ENCODE measurements at regions not wholly inside any gene's neighbourhood (a gene's known extent, or its start where the extent isn't known, plus 50 kb on each side); places are given as distances from the start of the nearest gene placed in this dataset.

DNA sequence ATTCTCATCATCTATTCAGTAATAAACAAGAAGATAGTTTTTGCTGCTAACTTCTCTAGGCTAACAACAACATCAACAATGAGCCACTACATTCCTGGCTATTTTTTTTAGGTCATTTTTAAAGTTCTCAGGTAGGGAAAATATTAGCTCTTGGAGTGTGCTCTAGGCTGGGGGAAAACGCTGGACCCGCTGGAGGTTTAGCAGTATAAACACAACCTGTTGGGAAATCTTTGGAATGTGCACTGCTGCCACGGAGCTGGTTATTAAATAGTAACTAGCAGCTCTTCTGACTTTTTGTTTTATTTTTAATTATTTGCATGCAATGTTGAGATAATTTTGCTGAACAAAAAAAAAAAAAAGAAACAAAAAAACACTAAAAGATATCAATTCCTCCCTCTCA is 892.1 kb upstream of the ACVR2A start:
- BruUV-seq (replicated peaks): no TSS peak
- intact Hi-C loops (cut with micrococcal nuclease): no loop called here
- Histone ChIP-seq H3K4me1 (ENCODE audit: control insufficient read depth in 1 of 2, insufficient read depth in 2 of 2, low read length in 2 of 2) (no peaks in the 10 kb centered on the region), H3K9ac (ENCODE audit: low read length) (no peak overlapping the region), H3K9me3 (ENCODE audit: control insufficient read depth in 1 of 2, insufficient read depth in 1 of 2, low read depth in 1 of 2, low read length in 2 of 2) (no peaks in the 10 kb centered on the region), H3K9me2 (ENCODE audit: insufficient read depth) (no peaks in the 10 kb centered on the region), H3K36me3 (ENCODE audit: control insufficient read depth in 1 of 2, insufficient read depth in 2 of 2, low read length in 2 of 2) (no peaks in the 10 kb centered on the region), H3K27me3 (ENCODE audit: insufficient read depth, low read length) (no peaks in the 10 kb centered on the region), H4K20me1 (ENCODE audit: insufficient read depth) (no peaks in the 10 kb centered on the region), H3K27ac (ENCODE audit: low read depth, low read length) (no peak overlapping the region), H2AFZ (ENCODE audit: low read depth, low read length, poor library complexity, severe bottlenecking) (no peak overlapping the region), H3K79me2 (ENCODE audit: insufficient read depth, low read length) (no peaks in the 10 kb centered on the region), H3K4me3 (replicated peaks in 1 of 2; ENCODE audit: low read depth in 1 of 2, low read length in 2 of 2) (no peak overlapping the region), H3K4me2 (ENCODE audit: low read length) (no peak overlapping the region)
- ChIA-PET CTCF (no interaction called here), RAD21 (ENCODE audit: low non-redundant PET in 1 of 2, low total read pairs in 2 of 2, uncharacterized antibody in 2 of 2, unreplicated experiment in 2 of 2) (no interaction called here), POLR2A (no interaction called here)
- no peak for DNase-seq (ENCODE audit: low read depth, low spot score)
- TF ChIP-seq, protein P1, sequence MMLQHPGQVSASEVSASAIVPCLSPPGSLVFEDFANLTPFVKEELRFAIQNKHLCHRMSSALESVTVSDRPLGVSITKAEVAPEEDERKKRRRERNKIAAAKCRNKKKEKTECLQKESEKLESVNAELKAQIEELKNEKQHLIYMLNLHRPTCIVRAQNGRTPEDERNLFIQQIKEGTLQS (IDR thresholded peaks at IDR 0.05): no peak
- TF ChIP-seq JUND (IDR thresholded peaks at IDR 0.05) (no peak), SIN3A (IDR thresholded peaks at IDR 0.05; ENCODE audit: low read depth) (no peak), TCF7L2 (IDR thresholded peaks at IDR 0.05; ENCODE audit: borderline replicate concordance, extremely low read depth, insufficient read depth, insufficient read length) (no peak), EZH2 (IDR thresholded peaks at IDR 0.05) (no peak), EGR1 (IDR thresholded peaks at IDR 0.05; ENCODE audit: low read depth) (no peak), POLR2AphosphoS5 (IDR thresholded peaks at IDR 0.05; ENCODE audit: low read depth, low read length) (no peak), POLR2A (IDR thresholded peaks at IDR 0.05; ENCODE audit: borderline replicate concordance, extremely low read depth, insufficient read depth, insufficient read length) (no peak)
- TF ChIP-seq, protein P2, sequence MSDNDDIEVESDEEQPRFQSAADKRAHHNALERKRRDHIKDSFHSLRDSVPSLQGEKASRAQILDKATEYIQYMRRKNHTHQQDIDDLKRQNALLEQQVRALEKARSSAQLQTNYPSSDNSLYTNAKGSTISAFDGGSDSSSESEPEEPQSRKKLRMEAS (IDR thresholded peaks at IDR 0.05): no peak
- TF ChIP-seq, protein P3, sequence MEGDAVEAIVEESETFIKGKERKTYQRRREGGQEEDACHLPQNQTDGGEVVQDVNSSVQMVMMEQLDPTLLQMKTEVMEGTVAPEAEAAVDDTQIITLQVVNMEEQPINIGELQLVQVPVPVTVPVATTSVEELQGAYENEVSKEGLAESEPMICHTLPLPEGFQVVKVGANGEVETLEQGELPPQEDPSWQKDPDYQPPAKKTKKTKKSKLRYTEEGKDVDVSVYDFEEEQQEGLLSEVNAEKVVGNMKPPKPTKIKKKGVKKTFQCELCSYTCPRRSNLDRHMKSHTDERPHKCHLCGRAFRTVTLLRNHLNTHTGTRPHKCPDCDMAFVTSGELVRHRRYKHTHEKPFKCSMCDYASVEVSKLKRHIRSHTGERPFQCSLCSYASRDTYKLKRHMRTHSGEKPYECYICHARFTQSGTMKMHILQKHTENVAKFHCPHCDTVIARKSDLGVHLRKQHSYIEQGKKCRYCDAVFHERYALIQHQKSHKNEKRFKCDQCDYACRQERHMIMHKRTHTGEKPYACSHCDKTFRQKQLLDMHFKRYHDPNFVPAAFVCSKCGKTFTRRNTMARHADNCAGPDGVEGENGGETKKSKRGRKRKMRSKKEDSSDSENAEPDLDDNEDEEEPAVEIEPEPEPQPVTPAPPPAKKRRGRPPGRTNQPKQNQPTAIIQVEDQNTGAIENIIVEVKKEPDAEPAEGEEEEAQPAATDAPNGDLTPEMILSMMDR (IDR thresholded peaks at IDR 0.05 in 2 of 3, conservative IDR thresholded peaks at IDR 0.05 in 1 of 3; ENCODE audit: borderline replicate concordance in 1 of 3, insufficient read depth in 1 of 3, low read depth in 2 of 3, low read length in 2 of 3): no peak
- no peak for ATAC-seq
